Tongue (tissue), 1 donor: ENCODE measurements at regions not wholly inside any gene's neighbourhood (a gene's known extent, or its start where the extent isn't known, plus 50 kb on each side); places are given as distances from the start of the nearest gene placed in this dataset.
A peak's percentile ranks its signal among the peaks of the same experiment; 100 is the strongest.
"Not testable (repeated sequence)": the region's sequence is repeated elsewhere in the genome, so short reads cannot be mapped to it uniquely, and the experiment has no call there.

ENCODE experiments used
- DNase-seq: peaks from one replicate; pipeline ENCODE4 v3.0.0-alpha.2; 2015

GRCh38 chr10:78458983-78459638 is 425.4 kb downstream of the RPS24 start:
- no peak for DNase-seq

- no peak for DNase-seq
Measured at GRCh38 chr10:78459639-78460037, 426.0 kb downstream of the RPS24 start.

DNA sequence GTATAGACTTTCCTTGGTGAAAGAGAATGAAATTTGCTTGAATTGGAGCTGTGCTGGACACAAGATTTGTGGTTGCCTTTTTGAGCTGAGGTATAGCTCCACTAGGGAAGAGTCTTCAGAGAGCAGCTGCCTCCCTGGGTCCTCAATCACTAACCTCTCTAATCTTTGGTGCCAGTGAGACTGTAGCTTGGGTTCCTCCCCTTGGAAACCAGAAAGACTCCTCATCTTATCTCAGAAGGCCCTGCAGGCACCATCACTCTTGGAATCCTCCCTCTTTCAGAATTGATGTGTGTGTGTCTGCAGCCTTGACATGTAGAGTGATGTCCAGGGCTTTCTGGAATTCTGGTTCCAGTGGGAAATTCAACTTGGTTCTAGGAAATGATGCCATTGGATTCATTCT is 426.5 kb downstream of the RPS24 start:
- DNase-seq: no peak

GRCh38 chr10:78461333-78461732 is 427.7 kb downstream of the RPS24 start:
- no peak for DNase-seq

- DNase-seq: no peak
Measured at GRCh38 chr10:78462176-78462575, 428.5 kb downstream of the RPS24 start.

GRCh38 chr10:78462726-78463228 is 429.1 kb downstream of the RPS24 start:
- DNase-seq: no peak

- DNase-seq: no peak
Measured at GRCh38 chr10:78464118-78464855, 430.6 kb downstream of the RPS24 start.

DNA sequence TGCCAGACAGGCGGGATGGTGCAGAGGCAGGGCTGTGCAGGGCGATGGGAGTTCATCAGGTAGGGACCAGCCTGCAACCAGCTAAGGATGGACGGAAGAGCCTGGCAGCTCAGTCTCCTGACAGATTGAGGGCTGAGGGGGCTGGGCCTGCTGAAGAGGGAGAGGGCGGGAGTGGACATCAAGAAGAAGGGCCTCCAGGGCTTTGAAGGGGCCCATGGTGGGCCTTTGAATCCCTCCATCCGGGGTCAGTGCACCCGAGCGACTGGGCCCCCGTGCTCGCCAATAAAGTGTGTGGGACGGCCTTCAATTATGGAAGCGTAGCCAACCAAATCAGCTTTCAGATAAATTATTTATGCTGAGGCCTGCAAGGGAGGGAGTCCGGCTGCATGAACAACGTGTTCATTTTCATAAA is 431.2 kb downstream of the RPS24 start:
- peak; percentile 53 for DNase-seq

GRCh38 chr10:78465431-78465830 is 431.8 kb downstream of the RPS24 start:
- DNase-seq: no peak

DNA sequence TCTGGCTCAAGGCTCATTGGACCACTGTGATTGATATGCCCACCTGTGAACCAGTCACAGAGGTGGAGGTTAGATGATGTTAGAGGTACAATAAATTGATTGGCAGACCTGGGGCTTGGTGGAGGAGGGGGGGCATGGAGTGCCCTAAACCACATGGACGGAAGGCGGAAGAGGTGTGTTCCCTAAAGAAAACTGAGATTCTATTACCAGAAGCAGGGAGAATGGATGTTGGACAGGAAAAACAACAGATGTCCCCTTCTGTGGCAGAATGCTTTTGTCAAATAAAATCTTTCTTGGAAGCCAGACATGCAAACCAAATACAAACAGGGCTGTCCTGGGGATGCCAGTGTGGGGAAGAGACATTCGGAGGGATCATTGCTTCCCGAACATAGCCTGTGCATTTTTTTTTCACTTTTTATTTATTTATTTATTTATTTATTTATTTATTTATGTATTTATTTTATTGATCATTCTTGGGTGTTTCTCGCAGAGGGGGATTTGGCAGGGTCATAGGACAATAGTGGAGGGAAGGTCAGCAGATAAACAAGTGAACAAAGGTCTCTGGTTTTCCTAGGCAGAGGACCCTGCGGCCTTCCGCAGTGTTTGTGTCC is 433.9 kb downstream of the RPS24 start:
- peak; percentile 60 for DNase-seq

- DNase-seq: not testable (repeated sequence)
Measured at GRCh38 chr10:78468731-78469130, 435.1 kb downstream of the RPS24 start.

DNA sequence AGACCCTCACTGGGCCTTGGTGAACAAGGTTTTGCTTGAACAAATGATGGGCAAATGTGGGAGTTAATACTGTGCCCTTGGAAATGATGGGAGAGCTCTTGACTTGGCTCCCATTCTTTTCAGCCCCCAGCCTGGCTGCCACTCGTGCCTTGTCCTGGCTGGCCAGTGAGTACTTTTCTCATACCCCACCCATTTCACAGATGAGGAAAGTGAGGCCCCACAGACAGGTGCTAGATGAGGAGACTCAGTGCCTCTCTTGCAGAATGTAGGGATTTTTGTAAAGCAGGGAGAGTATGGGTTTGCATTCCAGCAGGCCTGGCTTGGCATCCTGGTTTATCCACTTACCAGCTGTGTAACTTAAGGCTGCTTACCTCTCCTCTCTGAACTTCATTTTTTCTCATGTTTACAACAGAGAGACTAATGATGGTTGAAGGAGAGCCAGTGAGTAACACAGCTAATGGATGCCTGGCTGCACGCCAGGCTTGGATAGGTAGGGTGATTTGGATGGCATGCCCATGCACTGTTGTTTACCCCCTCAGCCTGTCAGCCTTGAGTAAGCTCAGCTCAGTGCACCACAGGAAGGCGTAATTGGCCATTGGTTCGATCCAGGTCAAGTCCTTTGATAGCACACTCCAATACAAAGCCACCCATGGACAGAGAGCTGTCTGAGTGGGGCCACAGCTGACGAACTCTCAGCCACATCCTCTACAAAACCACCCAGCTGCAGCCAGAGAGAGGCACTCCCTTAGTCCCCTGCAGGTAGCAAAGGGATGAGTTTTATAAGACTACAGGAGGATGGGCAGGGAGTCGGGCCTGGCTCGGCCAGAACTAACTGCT is 436.8 kb downstream of the RPS24 start:
- DNase-seq: no peak

DNA sequence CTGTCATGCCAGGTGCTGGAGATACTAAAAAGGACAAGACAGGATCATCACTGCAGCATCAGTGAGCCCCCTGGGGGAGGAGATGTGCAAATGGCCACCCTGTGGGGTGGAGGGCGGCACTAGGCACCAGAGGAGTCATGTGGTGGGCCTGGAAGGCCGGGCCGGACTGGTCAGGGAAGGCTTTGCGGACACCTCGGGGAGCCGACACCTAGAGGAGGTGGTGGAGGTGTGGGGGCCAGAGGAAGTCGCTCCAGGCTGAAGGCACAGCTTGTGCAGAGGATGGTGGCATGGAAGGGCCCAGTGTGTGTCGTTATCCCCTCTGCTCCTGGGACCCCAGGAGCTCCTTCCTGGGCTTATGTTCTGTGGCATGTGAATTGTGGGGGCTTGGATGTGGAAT is 437.7 kb downstream of the RPS24 start:
- no peak for DNase-seq

- peak; percentile 74 for DNase-seq
Measured at GRCh38 chr10:78471723-78472550, 438.3 kb downstream of the RPS24 start.

GRCh38 chr10:78472551-78472890 is 438.9 kb downstream of the RPS24 start:
- DNase-seq: peak; percentile 33

- peak; percentile 69 for DNase-seq
Measured at GRCh38 chr10:78473006-78473405, 439.3 kb downstream of the RPS24 start.

GRCh38 chr10:78474743-78475142 is 441.1 kb downstream of the RPS24 start:
- no peak for DNase-seq

DNA sequence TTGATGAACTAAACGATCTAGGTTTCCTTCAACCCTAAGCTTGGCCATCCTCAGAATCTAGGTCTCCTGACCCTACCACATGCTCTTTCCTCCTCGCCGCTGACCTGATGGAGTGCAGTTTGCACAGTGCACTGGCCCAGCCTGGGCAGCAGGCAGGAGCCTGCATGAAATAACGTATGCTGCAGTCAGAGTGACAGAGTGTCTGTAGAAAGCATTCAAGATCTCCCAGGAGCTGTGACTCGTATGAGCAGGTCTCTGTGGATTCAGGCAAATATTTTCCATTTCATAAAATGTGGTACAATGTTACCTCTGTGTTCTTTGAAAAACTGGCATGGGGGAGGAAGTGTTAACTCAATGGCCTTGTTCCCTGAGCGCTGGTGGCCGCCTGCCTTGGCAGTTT is 441.8 kb downstream of the RPS24 start:
- no peak for DNase-seq

GRCh38 chr10:78476156-78476555 is 442.5 kb downstream of the RPS24 start:
- DNase-seq: no peak

DNA sequence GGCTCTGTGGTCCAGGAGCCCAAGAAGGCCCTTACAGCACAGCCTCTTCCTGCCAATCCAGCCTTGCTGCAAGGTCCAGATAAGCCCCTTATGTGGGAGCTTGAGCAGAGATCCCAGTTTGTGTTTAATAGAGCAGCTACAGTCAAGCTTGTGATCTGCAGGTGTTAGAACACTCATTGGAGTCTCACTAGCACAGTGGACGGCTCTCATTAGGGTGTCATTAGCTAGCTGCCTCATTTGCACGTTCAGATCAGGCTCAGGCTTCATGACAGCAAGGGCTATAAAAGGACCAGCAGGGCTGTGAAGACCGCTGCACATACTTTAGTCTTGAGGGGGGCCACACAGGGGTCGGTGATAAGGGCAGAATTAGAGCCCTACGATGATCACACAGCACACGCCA is 443.2 kb downstream of the RPS24 start:
- no peak for DNase-seq

DNA sequence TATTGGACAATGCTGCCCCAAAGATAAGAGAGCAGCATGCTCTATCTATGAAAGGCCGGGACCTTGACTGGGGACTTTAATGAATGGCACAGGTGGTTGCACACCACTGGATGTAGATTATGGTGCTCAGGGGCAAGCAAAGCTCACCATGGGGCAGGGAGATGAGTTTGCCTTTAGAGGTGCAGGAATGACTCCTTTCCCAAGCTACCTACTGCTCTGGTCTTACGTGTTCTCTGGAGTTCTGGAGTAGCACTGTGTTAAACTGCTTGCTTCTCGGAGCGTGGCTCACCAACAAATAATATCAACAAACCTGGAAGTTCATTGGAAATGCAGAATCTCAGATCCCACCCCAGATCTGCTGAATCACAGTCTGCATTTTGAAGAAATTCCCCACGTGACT is 445.3 kb downstream of the RPS24 start:
- DNase-seq: no peak

DNA sequence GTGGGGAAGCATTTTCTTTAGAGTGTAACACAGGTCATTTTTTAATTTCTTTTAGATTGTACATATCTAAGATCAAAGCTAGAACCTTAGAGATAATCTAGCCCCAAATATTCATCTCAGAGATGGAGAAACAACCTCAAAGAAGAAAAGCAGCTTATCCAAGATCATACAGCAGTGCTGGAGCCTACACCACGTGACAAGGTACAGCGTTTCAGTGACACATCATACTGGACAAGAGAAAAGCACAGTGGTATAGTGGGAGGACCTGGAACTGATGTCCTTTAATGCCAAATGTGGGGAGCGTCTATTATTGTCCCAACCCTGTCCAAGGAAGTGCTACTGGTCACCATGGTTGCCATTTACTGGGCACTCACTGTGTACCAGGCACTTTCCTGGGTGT is 445.8 kb downstream of the RPS24 start:
- no peak for DNase-seq
